HG03442 (cell line): ENCODE measurements at regions not wholly inside any gene's neighbourhood (a gene's known extent, or its start where the extent isn't known, plus 50 kb on each side); places are given as distances from the start of the nearest gene placed in this dataset.

Source experiments
- ATAC-seq: cut with Tn5 transposase; IDR thresholded peaks from one replicate; pipeline ENCODE4 v1.9.1; 2021; ENCODE audit warnings: mild to moderate bottlenecking, moderate library complexity; ENCODE audit not compliant: unreplicated experiment

DNA sequence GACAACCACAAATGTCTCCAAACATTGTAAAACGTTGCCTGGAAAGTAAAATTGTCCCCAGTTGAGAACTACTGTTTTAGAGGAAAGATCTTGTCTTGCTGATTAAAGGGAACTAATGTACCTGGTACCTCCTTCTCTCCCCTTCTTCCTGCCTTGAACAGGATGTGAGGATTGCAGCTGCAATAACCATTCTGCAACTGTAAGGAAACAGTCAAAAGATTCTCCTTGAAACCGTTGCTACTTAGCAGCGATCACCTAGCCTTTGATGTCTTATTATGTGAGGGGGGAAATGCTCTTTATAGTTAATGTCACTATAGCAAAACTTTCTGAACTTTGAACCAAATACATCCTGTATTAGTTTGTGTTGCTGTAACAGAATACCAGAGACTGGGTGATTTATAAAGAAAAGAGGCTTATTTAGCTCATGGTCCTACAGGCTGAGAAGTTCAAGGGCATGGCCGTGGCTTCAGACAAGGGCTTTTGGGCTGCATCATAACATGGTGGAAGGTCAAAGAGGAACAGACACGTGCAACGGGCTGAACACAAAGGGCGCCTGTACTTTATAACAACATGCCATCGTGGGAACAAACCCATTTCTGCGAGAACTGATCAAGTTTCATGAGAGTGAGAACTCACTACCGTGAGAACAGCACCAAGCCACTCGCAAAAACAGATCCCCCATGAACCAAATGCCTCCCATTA, 54.2 kb upstream of the PARD3 start:
- no peak for ATAC-seq

DNA sequence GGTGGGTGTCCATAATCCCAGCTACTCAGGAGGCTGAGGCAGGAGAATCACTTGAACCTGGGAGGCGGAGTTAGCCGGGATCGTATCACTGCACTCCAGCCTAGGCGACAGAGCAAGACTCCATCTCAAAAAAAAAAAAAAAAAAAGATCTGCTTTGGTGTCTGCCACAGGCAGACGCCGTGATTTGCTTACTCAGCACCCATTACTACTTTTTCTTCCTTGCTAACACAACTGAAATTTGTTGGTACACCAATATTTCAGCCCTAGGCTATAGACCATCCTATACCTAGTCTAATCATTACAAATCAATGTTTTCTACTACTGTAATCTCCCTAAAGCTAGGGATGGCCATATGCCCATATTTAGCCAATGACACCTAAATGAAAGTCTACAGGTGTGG, 53.5 kb upstream of the PARD3 start:
- no peak for ATAC-seq

DNA sequence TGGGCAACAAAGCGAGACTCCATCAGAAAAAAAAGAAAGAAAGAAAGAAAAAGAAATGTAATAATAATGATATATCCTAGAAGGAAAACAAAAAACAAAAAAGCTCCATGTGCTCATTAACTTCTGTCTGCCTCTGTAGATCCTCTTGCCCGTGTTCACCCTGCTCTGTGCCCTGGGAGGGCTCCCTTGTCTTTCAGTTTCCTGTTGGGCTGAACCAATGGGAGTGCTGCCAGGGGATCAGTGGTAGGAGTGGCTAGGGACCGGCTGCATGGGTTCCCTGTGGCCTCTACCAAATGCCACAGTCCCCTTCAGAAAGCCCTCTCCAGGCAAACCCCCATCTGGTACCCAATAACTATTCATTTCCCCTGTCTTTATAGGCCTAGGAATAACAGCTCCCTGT, 51.8 kb upstream of the PARD3 start:
- ATAC-seq: no peak
